ENCODE measurements at regions not wholly inside any gene's neighbourhood (a gene's known extent, or its start where the extent isn't known, plus 50 kb on each side); places are given as distances from the start of the nearest gene placed in this dataset.
"Not testable (repeated sequence)": the region's sequence is repeated elsewhere in the genome, so short reads cannot be mapped to it uniquely, and the experiment has no call there.

- DNase-seq (ENCODE audit: low read depth, low spot score): no peak
- no peak for TF ChIP-seq CTCF (IDR thresholded peaks at IDR 0.05; ENCODE audit: low read depth, low read length)
- ChIA-PET POLR2A (no interaction called here), CTCF (no interaction called here)
- Histone ChIP-seq H3K27me3 (ENCODE audit: control insufficient read depth, insufficient read depth, low read length) (no peaks in the 10 kb centered on the region), H3K4me3 (ENCODE audit: low read depth, low read length) (no peak overlapping the region), H3K27ac (ENCODE audit: low read depth, low read length) (no peak overlapping the region), H3K9me3 (ENCODE audit: control insufficient read depth, insufficient read depth, low read length) (peaks cover 2% of the 10 kb centered on the region; the same call in 1 of the 2 replicates)
Observed at GRCh38 chr3:18527691-18528090, 102.6 kb upstream of the SATB1 start.

- H3K4me3 ChIP-seq (ENCODE audit: low read depth, low read length): no peak overlapping the region
- CTCF ChIA-PET: no interaction called here
- no peak for TF ChIP-seq CTCF (IDR thresholded peaks at IDR 0.05; ENCODE audit: low read depth, low read length)
- H3K27ac ChIP-seq (ENCODE audit: low read depth, low read length): no peak overlapping the region
- H3K9me3 ChIP-seq (ENCODE audit: control insufficient read depth, insufficient read depth, low read length): peaks cover 2% of the 10 kb centered on the region; the same call in 1 of the 2 replicates
- POLR2A ChIA-PET: no interaction called here
- no peaks in the 10 kb centered on the region for H3K27me3 ChIP-seq (ENCODE audit: control insufficient read depth, insufficient read depth, low read length)
- DNase-seq (ENCODE audit: low read depth, low spot score): no peak
Observed at GRCh38 chr3:18526667-18527066, 101.5 kb upstream of the SATB1 start.

GRCh38 chr3:18516170-18516569 is 91.0 kb upstream of the SATB1 start:
- DNase-seq (ENCODE audit: low read depth, low spot score); POLR2A ChIA-PET; H3K9me3 ChIP-seq (ENCODE audit: control insufficient read depth, insufficient read depth, low read length); H3K27me3 ChIP-seq (ENCODE audit: control insufficient read depth, insufficient read depth, low read length); H3K4me3 ChIP-seq (ENCODE audit: low read depth, low read length); CTCF ChIA-PET; H3K27ac ChIP-seq (ENCODE audit: low read depth, low read length): not testable (repeated sequence)

- Histone ChIP-seq H3K9me3 (ENCODE audit: control insufficient read depth, insufficient read depth, low read length) (peaks cover 13% of the 10 kb centered on the region), H3K4me3 (ENCODE audit: low read depth, low read length) (no peak overlapping the region), H3K27ac (ENCODE audit: low read depth, low read length) (no peak overlapping the region), H3K27me3 (ENCODE audit: control insufficient read depth, insufficient read depth, low read length) (no peaks in the 10 kb centered on the region)
- CTCF ChIA-PET: interaction anchor here (0.5 kb wide), 1 partner anchor 124 kb away, joined by 6 read pairs; no protein-coding TSS in a partner anchor
- no peak for DNase-seq (ENCODE audit: low read depth, low spot score)
- TF ChIP-seq CTCF (IDR thresholded peaks at IDR 0.05; ENCODE audit: low read depth, low read length): no peak
- POLR2A ChIA-PET: no interaction called here
Observed at GRCh38 chr3:18513091-18513490, 88.0 kb upstream of the SATB1 start.

- no peak overlapping the region for H3K4me3 ChIP-seq (ENCODE audit: low read depth, low read length)
- H3K27ac ChIP-seq (ENCODE audit: low read depth, low read length): no peak overlapping the region
- H3K27me3 ChIP-seq (ENCODE audit: control insufficient read depth, insufficient read depth, low read length): no peaks in the 10 kb centered on the region
- CTCF ChIA-PET: no interaction called here
- POLR2A ChIA-PET: no interaction called here
- H3K9me3 ChIP-seq (ENCODE audit: control insufficient read depth, insufficient read depth, low read length): peaks cover 13% of the 10 kb centered on the region
- no peak for TF ChIP-seq CTCF (IDR thresholded peaks at IDR 0.05; ENCODE audit: low read depth, low read length)
- DNase-seq (ENCODE audit: low read depth, low spot score): no peak
Observed at GRCh38 chr3:18512007-18512406, 86.9 kb upstream of the SATB1 start.

- ChIA-PET POLR2A (no interaction called here), CTCF (no interaction called here)
- no peaks in the 10 kb centered on the region for H3K27me3 ChIP-seq (ENCODE audit: control insufficient read depth, insufficient read depth, low read length)
- DNase-seq (ENCODE audit: low read depth, low spot score): no peak
- peaks cover 7% of the 10 kb centered on the region for H3K9me3 ChIP-seq (ENCODE audit: control insufficient read depth, insufficient read depth, low read length)
- no peak overlapping the region for H3K27ac ChIP-seq (ENCODE audit: low read depth, low read length)
- no peak overlapping the region for H3K4me3 ChIP-seq (ENCODE audit: low read depth, low read length)
- no peak for TF ChIP-seq CTCF (IDR thresholded peaks at IDR 0.05; ENCODE audit: low read depth, low read length)
Observed at GRCh38 chr3:18510947-18511346, 85.8 kb upstream of the SATB1 start.

Data from AG04450 (cell line).